OCI-LY1 (cell line): ENCODE measurements at regions not wholly inside any gene's neighbourhood (a gene's known extent, or its start where the extent isn't known, plus 50 kb on each side); places are given as distances from the start of the nearest gene placed in this dataset.

Experiments used
- CTCF ChIP-seq: fragments of 200-600 bp; sonication (generic), shearing (Covaris generic); IDR thresholded peaks from 2 replicates; pipeline ENCODE4 v1.5.1; 2017; ENCODE audit warnings: mild to moderate bottlenecking, antibody characterized with exemption, low read length, moderate library complexity, mixed read lengths
- EZH2 ChIP-seq: fragments of 200-600 bp; sonication (generic), shearing (Covaris generic); IDR thresholded peaks from 2 replicates; pipeline ENCODE4 v1.8.0; 2017; ENCODE audit warnings: borderline replicate concordance, mixed run types, mild to moderate bottlenecking, antibody characterized with exemption, low read length, moderate library complexity, mixed read lengths

- TF ChIP-seq CTCF (no peak), EZH2 (no peak)
These were observed 301.4 kb downstream of the CMPK2 start for GRCh38 chr2:6564326-6564725.
